Right atrium auricular region (tissue), 2 donors: ENCODE measurements at regions not wholly inside any gene's neighbourhood (a gene's known extent, or its start where the extent isn't known, plus 50 kb on each side); places are given as distances from the start of the nearest gene placed in this dataset.

Source experiments
- DNase-seq: peaks from one replicate; pipeline ENCODE4 v3.0.0-alpha.2; 2019; ENCODE audit warnings: low spot score
- H3K27ac ChIP-seq, 2 donors: fragments of 200-600 bp; sonication (generic); 1 replicate in 1 of 2; 2 replicates in 1 of 2; pipeline ENCODE4 v1.5.1; 2016 to 2019
- H3K27me3 ChIP-seq, 2 donors: fragments of 200-600 bp; sonication (generic); one replicate each; pipeline versions ENCODE4 v1.5.1 to v1.6.0; 2017 to 2019
- H3K36me3 ChIP-seq: fragments of 200-600 bp; sonication (generic); one replicate; pipeline ENCODE4 v1.5.1; 2016
- H3K4me1 ChIP-seq, 2 donors: fragments of 200-600 bp; sonication (generic); one replicate each; pipeline versions ENCODE4 v1.5.1 to v1.6.0; 2017 to 2019
- H3K4me3 ChIP-seq, 2 donors: fragments of 200-600 bp; sonication (generic); 1 replicate in 1 of 2; 2 replicates in 1 of 2; pipeline ENCODE4 v1.5.1; 2017 to 2019; ENCODE audit warnings: mild to moderate bottlenecking in 1 of 2, moderate library complexity in 1 of 2
- H3K9me3 ChIP-seq, 2 donors: fragments of 200-600 bp; sonication (generic); one replicate each; pipeline ENCODE4 v1.5.1; 2019
- CTCF ChIP-seq, 2 donors: fragments of 200-600 bp; sonication (generic); IDR thresholded peaks; one replicate each; pipeline ENCODE4 v1.5.1; 2019; ENCODE audit warnings: antibody characterized with exemption in 2 of 2

- Histone ChIP-seq H3K9me3 (no peaks in the 10 kb centered on the region), H3K4me3 (no peak overlapping the region), H3K27ac (no peak overlapping the region), H3K4me1 (no peaks in the 10 kb centered on the region), H3K27me3 (no peaks in the 10 kb centered on the region), H3K36me3 (no peaks in the 10 kb centered on the region)
- no peak for DNase-seq
- no peak for TF ChIP-seq CTCF (IDR thresholded peaks at IDR 0.05)
Measured at GRCh38 chr13:69553976-69554375, 553.6 kb upstream of the ATXN8OS start.

- Histone ChIP-seq H3K27me3 (no peaks in the 10 kb centered on the region), H3K4me1 (no peaks in the 10 kb centered on the region), H3K36me3 (no peaks in the 10 kb centered on the region), H3K27ac (no peak overlapping the region), H3K4me3 (no peak overlapping the region), H3K9me3 (no peaks in the 10 kb centered on the region)
- DNase-seq: no peak
- no peak for TF ChIP-seq CTCF (IDR thresholded peaks at IDR 0.05)
Measured at GRCh38 chr13:69551193-69551592, 556.4 kb upstream of the ATXN8OS start.

DNA sequence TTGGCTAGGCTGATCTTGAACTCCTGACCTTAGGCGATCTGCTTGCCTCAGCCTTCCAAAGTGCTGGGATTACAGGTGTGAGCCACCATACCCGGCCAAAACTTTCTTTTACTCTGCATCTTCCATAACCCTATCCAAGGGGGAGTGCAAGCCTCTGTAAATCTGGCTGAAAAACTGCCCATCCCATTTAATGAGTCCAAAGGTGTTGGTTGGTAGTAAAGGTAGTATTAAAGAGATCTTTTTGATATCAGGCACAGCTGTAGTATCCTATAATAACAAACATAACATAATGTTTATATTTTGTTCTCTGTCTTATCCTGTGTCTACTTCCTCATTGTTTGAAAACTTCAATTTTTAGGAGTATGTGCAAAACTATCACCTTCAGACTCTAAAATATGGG, 559.8 kb upstream of the ATXN8OS start:
- H3K9me3 ChIP-seq: no peaks in the 10 kb centered on the region

GRCh38 chr13:69545551-69545950, 562.1 kb upstream of the ATXN8OS start:
- Histone ChIP-seq H3K27ac (no peak overlapping the region), H3K9me3 (no peaks in the 10 kb centered on the region), H3K27me3 (no peaks in the 10 kb centered on the region), H3K4me3 (no peak overlapping the region), H3K4me1 (no peaks in the 10 kb centered on the region), H3K36me3 (no peaks in the 10 kb centered on the region)
- no peak for TF ChIP-seq CTCF (IDR thresholded peaks at IDR 0.05)
- DNase-seq: no peak

More for the DNA sequence above, 559.8 kb upstream of the ATXN8OS start:
- no peaks in the 10 kb centered on the region for H3K27me3 ChIP-seq
- no peak overlapping the region for H3K27ac ChIP-seq
- TF ChIP-seq CTCF (IDR thresholded peaks at IDR 0.05): no peak
- no peak for DNase-seq
- H3K4me1 ChIP-seq: no peaks in the 10 kb centered on the region
- no peak overlapping the region for H3K4me3 ChIP-seq
- no peaks in the 10 kb centered on the region for H3K36me3 ChIP-seq

DNA sequence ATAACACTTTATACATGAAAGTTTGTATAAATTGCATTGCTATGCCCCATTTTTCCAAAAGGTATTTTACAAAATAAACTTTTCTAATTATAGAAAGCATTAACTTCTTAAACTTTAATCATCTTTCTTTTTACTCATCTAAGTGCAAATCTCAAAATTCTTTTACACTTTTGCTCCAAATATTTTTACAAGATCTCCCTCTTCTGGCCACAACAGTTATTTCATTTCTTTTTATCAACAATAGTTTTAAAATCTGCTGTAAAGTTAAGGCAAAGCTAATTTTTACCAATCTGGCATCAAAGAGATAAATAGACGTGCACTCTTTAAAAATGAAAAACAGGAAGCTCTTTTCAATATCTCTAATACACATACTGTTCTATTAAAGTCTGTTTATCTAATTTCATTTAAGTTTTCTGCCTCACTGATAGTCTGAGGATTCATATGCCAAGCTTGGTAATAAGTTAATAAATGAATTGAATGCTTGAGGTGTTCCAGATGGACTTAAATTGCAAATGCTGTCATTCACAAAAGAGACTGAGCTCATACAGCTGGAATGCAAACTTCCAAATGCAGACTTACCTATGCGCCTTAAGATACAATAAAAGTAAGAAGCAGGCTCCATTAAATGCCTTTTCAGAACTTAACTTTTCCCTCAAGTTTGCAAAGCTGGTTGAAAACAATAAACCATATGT, 583.0 kb upstream of the ATXN8OS start:
- H3K4me3 ChIP-seq: no peak overlapping the region
- H3K36me3 ChIP-seq: no peaks in the 10 kb centered on the region
- no peak overlapping the region for H3K27ac ChIP-seq
- no peaks in the 10 kb centered on the region for H3K4me1 ChIP-seq
- no peak for DNase-seq
- no peaks in the 10 kb centered on the region for H3K9me3 ChIP-seq
- no peaks in the 10 kb centered on the region for H3K27me3 ChIP-seq
- TF ChIP-seq CTCF (IDR thresholded peaks at IDR 0.05): peak in 1 of 2 donors; percentile 37

GRCh38 chr13:69496981-69497380, 610.6 kb upstream of the ATXN8OS start:
- Histone ChIP-seq H3K36me3 (no peaks in the 10 kb centered on the region), H3K4me3 (no peak overlapping the region), H3K4me1 (no peaks in the 10 kb centered on the region), H3K9me3 (no peaks in the 10 kb centered on the region), H3K27ac (no peak overlapping the region), H3K27me3 (no peaks in the 10 kb centered on the region)
- TF ChIP-seq CTCF (IDR thresholded peaks at IDR 0.05): no peak
- DNase-seq: no peak
